ENCODE measurements at regions not wholly inside any gene's neighbourhood (a gene's known extent, or its start where the extent isn't known, plus 50 kb on each side); places are given as distances from the start of the nearest gene placed in this dataset.

- no peaks in the 10 kb centered on the region for H4K20me1 ChIP-seq (ENCODE audit: insufficient read depth, low read length)
- no peaks in the 10 kb centered on the region for H3K4me1 ChIP-seq (ENCODE audit: insufficient read depth, low read length, poor library complexity, severe bottlenecking)
- DNase-seq (ENCODE audit: low spot score): no peak
- ChIA-PET POLR2A (interaction anchor here (0.8 kb wide), 1 partner anchor 86 kb away, joined by 3 read pairs; no protein-coding TSS in a partner anchor), CTCF (ENCODE audit: unreplicated experiment) (no interaction called here)
- no peaks in the 10 kb centered on the region for H3K9me2 ChIP-seq (ENCODE audit: insufficient read depth, low read length)
- H3K36me3 ChIP-seq (ENCODE audit: insufficient read depth, low read length): no peaks in the 10 kb centered on the region
- TF ChIP-seq CTCF (conservative IDR thresholded peaks at IDR 0.05; ENCODE audit: low read length) (no peak), EZH2phosphoT487 (IDR thresholded peaks at IDR 0.05; ENCODE audit: borderline replicate concordance, low read depth, low read length) (no peak)
- H2AFZ ChIP-seq (ENCODE audit: low read length): no peak overlapping the region
- H3K4me2 ChIP-seq (ENCODE audit: low read length): no peak overlapping the region
- intact Hi-C loops (cut with micrococcal nuclease; ENCODE audit: unreplicated experiment): no loop called here
- no peak overlapping the region for H3K4me3 ChIP-seq (ENCODE audit: low read depth, low read length, poor library complexity, severe bottlenecking)
- BruUV-seq (replicated peaks): no TSS peak
- no peaks in the 10 kb centered on the region for H3K9me3 ChIP-seq (ENCODE audit: low read length)
- no peaks in the 10 kb centered on the region for H3K79me2 ChIP-seq (ENCODE audit: insufficient read depth, low read depth, low read length)
- H3K27ac ChIP-seq (ENCODE audit: low read depth, low read length, poor library complexity, severe bottlenecking): no peak overlapping the region
Observed at GRCh38 chr14:94882401-94882800, 112.5 kb upstream of the GSC start.

- POLR2A ChIA-PET: no interaction called here
- Histone ChIP-seq H4K20me1 (ENCODE audit: insufficient read depth, low read length) (no peaks in the 10 kb centered on the region), H3K79me2 (ENCODE audit: insufficient read depth, low read depth, low read length) (no peaks in the 10 kb centered on the region), H3K4me3 (ENCODE audit: low read depth, low read length, poor library complexity, severe bottlenecking) (no peak overlapping the region), H2AFZ (ENCODE audit: low read length) (no peak overlapping the region), H3K9me2 (ENCODE audit: insufficient read depth, low read length) (no peaks in the 10 kb centered on the region), H3K27ac (ENCODE audit: low read depth, low read length, poor library complexity, severe bottlenecking) (no peak overlapping the region), H3K36me3 (ENCODE audit: insufficient read depth, low read length) (no peaks in the 10 kb centered on the region), H3K9me3 (ENCODE audit: low read length) (no peaks in the 10 kb centered on the region), H3K4me1 (ENCODE audit: insufficient read depth, low read length, poor library complexity, severe bottlenecking) (no peaks in the 10 kb centered on the region), H3K4me2 (ENCODE audit: low read length) (no peak overlapping the region)
- CTCF ChIA-PET (ENCODE audit: unreplicated experiment): no interaction called here
- TF ChIP-seq CTCF (conservative IDR thresholded peaks at IDR 0.05; ENCODE audit: low read length) (no peak), EZH2phosphoT487 (IDR thresholded peaks at IDR 0.05; ENCODE audit: borderline replicate concordance, low read depth, low read length) (no peak)
- DNase-seq (ENCODE audit: low spot score): no peak
- intact Hi-C loops (cut with micrococcal nuclease; ENCODE audit: unreplicated experiment): no loop called here
- BruUV-seq (replicated peaks): no TSS peak
Observed at GRCh38 chr14:94880876-94881275, 111.0 kb upstream of the GSC start.

- H3K79me2 ChIP-seq (ENCODE audit: insufficient read depth, low read depth, low read length): no peaks in the 10 kb centered on the region
- no peak overlapping the region for H2AFZ ChIP-seq (ENCODE audit: low read length)
- no peak overlapping the region for H3K4me2 ChIP-seq (ENCODE audit: low read length)
- no peaks in the 10 kb centered on the region for H3K9me2 ChIP-seq (ENCODE audit: insufficient read depth, low read length)
- BruUV-seq (replicated peaks): no TSS peak
- TF ChIP-seq EZH2phosphoT487 (IDR thresholded peaks at IDR 0.05; ENCODE audit: borderline replicate concordance, low read depth, low read length) (no peak), CTCF (conservative IDR thresholded peaks at IDR 0.05; ENCODE audit: low read length) (no peak)
- POLR2A ChIA-PET: no interaction called here
- H3K4me3 ChIP-seq (ENCODE audit: low read depth, low read length, poor library complexity, severe bottlenecking): no peak overlapping the region
- no peaks in the 10 kb centered on the region for H3K36me3 ChIP-seq (ENCODE audit: insufficient read depth, low read length)
- intact Hi-C loops (cut with micrococcal nuclease; ENCODE audit: unreplicated experiment): no loop called here
- CTCF ChIA-PET (ENCODE audit: unreplicated experiment): no interaction called here
- DNase-seq (ENCODE audit: low spot score): no peak
- H3K9me3 ChIP-seq (ENCODE audit: low read length): no peaks in the 10 kb centered on the region
- no peaks in the 10 kb centered on the region for H4K20me1 ChIP-seq (ENCODE audit: insufficient read depth, low read length)
- H3K4me1 ChIP-seq (ENCODE audit: insufficient read depth, low read length, poor library complexity, severe bottlenecking): no peaks in the 10 kb centered on the region
- no peak overlapping the region for H3K27ac ChIP-seq (ENCODE audit: low read depth, low read length, poor library complexity, severe bottlenecking)
Observed at GRCh38 chr14:94880106-94880505, 110.2 kb upstream of the GSC start.

Data from OCI-LY7 (cell line).